Panc1 (cell line): ENCODE measurements at regions not wholly inside any gene's neighbourhood (a gene's known extent, or its start where the extent isn't known, plus 50 kb on each side); places are given as distances from the start of the nearest gene placed in this dataset.

Experiments used
- SIN3A ChIP-seq: IDR thresholded peaks from 2 replicates; pipeline ENCODE4 v1.6.1; 2012; ENCODE audit warnings: low read depth, mild to moderate bottlenecking, low read length, moderate library complexity, borderline replicate concordance; ENCODE audit not compliant: insufficient read depth
- TF ChIP-seq, protein P1 (sequence below): fragments of 450-650 bp; IDR thresholded peaks from 2 replicates; pipeline ENCODE4 v1.5.1; 2017; ENCODE audit warnings: mild to moderate bottlenecking

DNA sequence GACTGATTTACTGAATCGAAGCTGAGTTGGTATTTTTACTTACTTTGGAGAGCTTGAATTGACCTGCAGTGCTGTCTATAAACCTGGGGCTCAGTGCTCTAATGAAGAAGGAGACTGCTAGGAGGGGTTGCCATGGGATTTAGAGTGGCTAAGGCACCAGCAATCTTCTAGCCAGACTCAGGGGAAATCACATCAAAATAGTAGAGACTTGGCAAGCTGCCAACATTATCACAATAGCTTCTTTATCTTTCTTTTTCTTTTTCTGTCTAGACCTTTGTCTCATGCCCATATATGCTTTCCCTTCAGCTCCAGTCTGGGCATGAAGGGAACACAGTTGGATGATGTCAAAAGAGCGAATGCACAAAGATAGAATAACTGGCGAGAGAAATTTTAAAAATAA, 301.1 kb upstream of the DPYD start:
- TF ChIP-seq, protein P1, sequence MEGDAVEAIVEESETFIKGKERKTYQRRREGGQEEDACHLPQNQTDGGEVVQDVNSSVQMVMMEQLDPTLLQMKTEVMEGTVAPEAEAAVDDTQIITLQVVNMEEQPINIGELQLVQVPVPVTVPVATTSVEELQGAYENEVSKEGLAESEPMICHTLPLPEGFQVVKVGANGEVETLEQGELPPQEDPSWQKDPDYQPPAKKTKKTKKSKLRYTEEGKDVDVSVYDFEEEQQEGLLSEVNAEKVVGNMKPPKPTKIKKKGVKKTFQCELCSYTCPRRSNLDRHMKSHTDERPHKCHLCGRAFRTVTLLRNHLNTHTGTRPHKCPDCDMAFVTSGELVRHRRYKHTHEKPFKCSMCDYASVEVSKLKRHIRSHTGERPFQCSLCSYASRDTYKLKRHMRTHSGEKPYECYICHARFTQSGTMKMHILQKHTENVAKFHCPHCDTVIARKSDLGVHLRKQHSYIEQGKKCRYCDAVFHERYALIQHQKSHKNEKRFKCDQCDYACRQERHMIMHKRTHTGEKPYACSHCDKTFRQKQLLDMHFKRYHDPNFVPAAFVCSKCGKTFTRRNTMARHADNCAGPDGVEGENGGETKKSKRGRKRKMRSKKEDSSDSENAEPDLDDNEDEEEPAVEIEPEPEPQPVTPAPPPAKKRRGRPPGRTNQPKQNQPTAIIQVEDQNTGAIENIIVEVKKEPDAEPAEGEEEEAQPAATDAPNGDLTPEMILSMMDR, result no peak
- no peak for TF ChIP-seq SIN3A
